ENCODE measurements at regions not wholly inside any gene's neighbourhood (a gene's known extent, or its start where the extent isn't known, plus 50 kb on each side); places are given as distances from the start of the nearest gene placed in this dataset.

- Histone ChIP-seq H3K4me3 (ENCODE audit: low read depth, low read length) (no peak overlapping the region), H3K36me3 (ENCODE audit: insufficient read depth) (no peaks in the 10 kb centered on the region), H3K4me1 (ENCODE audit: insufficient read depth) (no peaks in the 10 kb centered on the region), H3K27ac (ENCODE audit: low read depth) (no peak overlapping the region)
- no peak for DNase-seq (ENCODE audit: extremely low spot score)
Observed at GRCh38 chr11:19661827-19662226, 50.8 kb upstream of the NAV2 start.

- no peak for DNase-seq (ENCODE audit: extremely low spot score)
- 39% methylated on average over 5 of the region's 5 CpGs for WGBS
- Histone ChIP-seq H3K36me3 (ENCODE audit: insufficient read depth) (no peaks in the 10 kb centered on the region), H3K27ac (ENCODE audit: low read depth) (no peak overlapping the region), H3K4me3 (ENCODE audit: low read depth, low read length) (no peak overlapping the region), H3K4me1 (ENCODE audit: insufficient read depth) (no peaks in the 10 kb centered on the region)
Observed at GRCh38 chr11:19660076-19660475, 52.6 kb upstream of the NAV2 start.

GRCh38 chr11:19659529-19659928 lies 53.1 kb upstream of the NAV2 start:
- DNase-seq (ENCODE audit: extremely low spot score): no peak
- no peak overlapping the region for H3K4me3 ChIP-seq (ENCODE audit: low read depth, low read length)
- no peaks in the 10 kb centered on the region for H3K36me3 ChIP-seq (ENCODE audit: insufficient read depth)
- no peak overlapping the region for H3K27ac ChIP-seq (ENCODE audit: low read depth)
- H3K4me1 ChIP-seq (ENCODE audit: insufficient read depth): no peaks in the 10 kb centered on the region

- no peaks in the 10 kb centered on the region for H3K4me1 ChIP-seq (ENCODE audit: insufficient read depth)
- no peak for DNase-seq (ENCODE audit: extremely low spot score)
- H3K27ac ChIP-seq (ENCODE audit: low read depth): no peak overlapping the region
- H3K4me3 ChIP-seq (ENCODE audit: low read depth, low read length): no peak overlapping the region
- 73% methylated on average over 2 of the region's 2 CpGs for WGBS
- H3K36me3 ChIP-seq (ENCODE audit: insufficient read depth): no peaks in the 10 kb centered on the region
Observed at GRCh38 chr11:19658344-19658743, 54.3 kb upstream of the NAV2 start.

GRCh38 chr11:19656140-19656541 lies 56.5 kb upstream of the NAV2 start:
- Histone ChIP-seq H3K36me3 (ENCODE audit: insufficient read depth) (no peaks in the 10 kb centered on the region), H3K4me1 (ENCODE audit: insufficient read depth) (no peaks in the 10 kb centered on the region), H3K4me3 (ENCODE audit: low read depth, low read length) (no peak overlapping the region), H3K27ac (ENCODE audit: low read depth) (no peak overlapping the region)
- WGBS: 88% methylated on average over 4 of the region's 4 CpGs
- no peak for DNase-seq (ENCODE audit: extremely low spot score)

GRCh38 chr11:19652623-19653375 lies 59.8 kb upstream of the NAV2 start:
- Histone ChIP-seq H3K4me1 (ENCODE audit: insufficient read depth) (no peaks in the 10 kb centered on the region), H3K27ac (ENCODE audit: low read depth) (no peak overlapping the region), H3K4me3 (ENCODE audit: low read depth, low read length) (no peak overlapping the region), H3K36me3 (ENCODE audit: insufficient read depth) (no peaks in the 10 kb centered on the region)
- no peak for DNase-seq (ENCODE audit: extremely low spot score)
- 72% methylated on average over 6 of the region's 6 CpGs for WGBS

GRCh38 chr11:19651653-19652052 lies 61.0 kb upstream of the NAV2 start:
- DNase-seq (ENCODE audit: extremely low spot score): no peak
- H3K4me1 ChIP-seq (ENCODE audit: insufficient read depth): no peaks in the 10 kb centered on the region
- no peaks in the 10 kb centered on the region for H3K36me3 ChIP-seq (ENCODE audit: insufficient read depth)
- WGBS: 95% methylated on average over 2 of the region's 2 CpGs
- H3K4me3 ChIP-seq (ENCODE audit: low read depth, low read length): no peak overlapping the region
- H3K27ac ChIP-seq (ENCODE audit: low read depth): no peak overlapping the region

- WGBS: 82% methylated on average over 2 of the region's 2 CpGs
- H3K4me3 ChIP-seq (ENCODE audit: low read depth, low read length): no peak overlapping the region
- H3K27ac ChIP-seq (ENCODE audit: low read depth): no peak overlapping the region
- no peaks in the 10 kb centered on the region for H3K4me1 ChIP-seq (ENCODE audit: insufficient read depth)
- DNase-seq (ENCODE audit: extremely low spot score): no peak
- no peaks in the 10 kb centered on the region for H3K36me3 ChIP-seq (ENCODE audit: insufficient read depth)
Observed at GRCh38 chr11:19651028-19651427, 61.6 kb upstream of the NAV2 start.

GRCh38 chr11:19650467-19650866 lies 62.2 kb upstream of the NAV2 start:
- H3K36me3 ChIP-seq (ENCODE audit: insufficient read depth): no peaks in the 10 kb centered on the region
- no peak overlapping the region for H3K27ac ChIP-seq (ENCODE audit: low read depth)
- no peak overlapping the region for H3K4me3 ChIP-seq (ENCODE audit: low read depth, low read length)
- WGBS: 78% methylated on average over 3 of the region's 3 CpGs
- H3K4me1 ChIP-seq (ENCODE audit: insufficient read depth): no peaks in the 10 kb centered on the region
- no peak for DNase-seq (ENCODE audit: extremely low spot score)

- no peak for DNase-seq (ENCODE audit: extremely low spot score)
- no peak overlapping the region for H3K4me3 ChIP-seq (ENCODE audit: low read depth, low read length)
- H3K4me1 ChIP-seq (ENCODE audit: insufficient read depth): no peaks in the 10 kb centered on the region
- H3K27ac ChIP-seq (ENCODE audit: low read depth): no peak overlapping the region
- 90% methylated on average over 4 of the region's 4 CpGs for WGBS
- H3K36me3 ChIP-seq (ENCODE audit: insufficient read depth): no peaks in the 10 kb centered on the region
Observed at GRCh38 chr11:19649751-19650150, 62.9 kb upstream of the NAV2 start.

- no peak for DNase-seq (ENCODE audit: extremely low spot score)
Observed at GRCh38 chr11:19648321-19648720, 64.3 kb upstream of the NAV2 start.

GRCh38 chr11:19647816-19648215 lies 64.8 kb upstream of the NAV2 start:
- Histone ChIP-seq H3K27ac (ENCODE audit: low read depth) (no peak overlapping the region), H3K4me1 (ENCODE audit: insufficient read depth) (no peaks in the 10 kb centered on the region), H3K4me3 (ENCODE audit: low read depth, low read length) (no peak overlapping the region), H3K36me3 (ENCODE audit: insufficient read depth) (no peaks in the 10 kb centered on the region)
- no peak for DNase-seq (ENCODE audit: extremely low spot score)
- 94% methylated on average over 3 of the region's 3 CpGs for WGBS

More at GRCh38 chr11:19648321-19648720, 64.3 kb upstream of the NAV2 start:
- H3K36me3 ChIP-seq (ENCODE audit: insufficient read depth): no peaks in the 10 kb centered on the region
- WGBS: 73% methylated on average over 3 of the region's 3 CpGs
- no peak overlapping the region for H3K27ac ChIP-seq (ENCODE audit: low read depth)
- H3K4me1 ChIP-seq (ENCODE audit: insufficient read depth): no peaks in the 10 kb centered on the region
- no peak overlapping the region for H3K4me3 ChIP-seq (ENCODE audit: low read depth, low read length)

GRCh38 chr11:19646921-19647320 lies 65.7 kb upstream of the NAV2 start:
- Histone ChIP-seq H3K36me3 (ENCODE audit: insufficient read depth) (no peaks in the 10 kb centered on the region), H3K27ac (ENCODE audit: low read depth) (no peak overlapping the region), H3K4me3 (ENCODE audit: low read depth, low read length) (no peak overlapping the region), H3K4me1 (ENCODE audit: insufficient read depth) (no peaks in the 10 kb centered on the region)
- 67% methylated on average over 3 of the region's 3 CpGs for WGBS
- no peak for DNase-seq (ENCODE audit: extremely low spot score)

GRCh38 chr11:19646308-19646707 lies 66.3 kb upstream of the NAV2 start:
- DNase-seq (ENCODE audit: extremely low spot score): no peak
- no peak overlapping the region for H3K27ac ChIP-seq (ENCODE audit: low read depth)
- H3K4me3 ChIP-seq (ENCODE audit: low read depth, low read length): no peak overlapping the region
- no peaks in the 10 kb centered on the region for H3K4me1 ChIP-seq (ENCODE audit: insufficient read depth)
- no peaks in the 10 kb centered on the region for H3K36me3 ChIP-seq (ENCODE audit: insufficient read depth)
- 67% methylated on average over 1 of the region's 1 CpG for WGBS

- no peak for DNase-seq (ENCODE audit: extremely low spot score)
- 94% methylated on average over 4 of the region's 4 CpGs for WGBS
- no peak overlapping the region for H3K4me3 ChIP-seq (ENCODE audit: low read depth, low read length)
- no peaks in the 10 kb centered on the region for H3K4me1 ChIP-seq (ENCODE audit: insufficient read depth)
- H3K27ac ChIP-seq (ENCODE audit: low read depth): no peak overlapping the region
- H3K36me3 ChIP-seq (ENCODE audit: insufficient read depth): no peaks in the 10 kb centered on the region
Observed at GRCh38 chr11:19644316-19644715, 68.3 kb upstream of the NAV2 start.

All from urinary bladder (tissue), 3 donors.